HEK293 (cell line): ENCODE measurements at regions not wholly inside any gene's neighbourhood (a gene's known extent, or its start where the extent isn't known, plus 50 kb on each side); places are given as distances from the start of the nearest gene placed in this dataset.

ENCODE experiments used
- CTCF ChIA-PET: fragments of 350-600 bp; formaldehyde crosslinking; extraction: SDS; loops from one replicate; lab custom pipeline; 2021; ENCODE audit warnings: antibody characterized with exemption; lab: Yijun Ruan, JAX
- POLR2A ChIA-PET: fragments of 300-600 bp; formaldehyde crosslinking; extraction: SDS; loops from one replicate; lab custom pipeline; 2020; ENCODE audit warnings: antibody characterized with exemption, inconsistent platforms; lab: Yijun Ruan, JAX
- H3K27ac ChIP-seq: fragments of 200-500 bp; sonication (Bioruptor generic); 2 replicates; pipeline ENCODE4 v1.5.1; 2014; ENCODE audit warnings: low read depth, low read length, control low read depth, inconsistent platforms; ENCODE audit errors: extremely low read depth
- H3K36me3 ChIP-seq, 2 experiments: fragments of 200-500 bp in 1 of 2; sonication (Bioruptor generic) in 1 of 2; 1 replicate in 1 of 2; 2 replicates in 1 of 2; pipeline ENCODE4 v1.5.1; 2014 to 2017; ENCODE audit warnings: inconsistent platforms in 2 of 2, low read length in 2 of 2; ENCODE audit not compliant: control insufficient read depth in 2 of 2, insufficient read depth in 1 of 2
- H3K4me1 ChIP-seq: fragments of 200-500 bp; sonication (Bioruptor generic); 2 replicates; pipeline ENCODE4 v1.5.1; 2014; ENCODE audit warnings: mild to moderate bottlenecking, low read length, inconsistent platforms; ENCODE audit not compliant: control insufficient read depth, insufficient read depth
- H3K4me3 ChIP-seq: 2 replicates; pipeline ENCODE4 v1.5.1; 2011; ENCODE audit warnings: low read depth, mild to moderate bottlenecking, control low read depth, low read length, moderate library complexity
- H3K9me3 ChIP-seq: fragments of 200-500 bp; sonication (Bioruptor generic); 2 replicates; pipeline ENCODE4 v1.5.1; 2014; ENCODE audit warnings: low read depth, low read length, inconsistent platforms; ENCODE audit not compliant: control insufficient read depth, insufficient read depth
- EGR2 ChIP-seq: fragments of 450-650 bp; formaldehyde crosslinking; IDR thresholded peaks from 2 replicates; pipeline ENCODE4 v1.5.1; 2016; ENCODE audit warnings: low read depth, missing biosample characterization, missing genetic modification characterization
- FEZF1 ChIP-seq: fragments of 450-650 bp; formaldehyde crosslinking; IDR thresholded peaks from 2 replicates; pipeline ENCODE4 v1.5.1; 2016; ENCODE audit warnings: missing biosample characterization, missing genetic modification characterization
- IKZF3 ChIP-seq: fragments of 450-650 bp; IDR thresholded peaks from 2 replicates; pipeline ENCODE4 v1.5.0; 2018; ENCODE audit warnings: missing biosample characterization, mild to moderate bottlenecking, missing genetic modification characterization, moderate library complexity
- KLF16 ChIP-seq: fragments of 450-650 bp; formaldehyde crosslinking; IDR thresholded peaks from 2 replicates; pipeline ENCODE4 v1.5.1; 2017; ENCODE audit warnings: missing biosample characterization, missing genetic modification characterization
- OVOL3 ChIP-seq: fragments of 450-650 bp; formaldehyde crosslinking; IDR thresholded peaks from 2 replicates; pipeline ENCODE4 v1.5.1; 2016; ENCODE audit warnings: missing biosample characterization, missing genetic modification characterization
- ZBTB8A ChIP-seq: fragments of 450-650 bp; formaldehyde crosslinking; IDR thresholded peaks from 2 replicates; pipeline ENCODE4 v1.5.1; 2016; ENCODE audit warnings: missing biosample characterization, missing genetic modification characterization
- ZNF174 ChIP-seq: fragments of 450-650 bp; formaldehyde crosslinking; IDR thresholded peaks from 2 replicates; pipeline ENCODE4 v1.5.0; 2017; ENCODE audit warnings: missing biosample characterization, mild to moderate bottlenecking, missing genetic modification characterization
- ZNF221 ChIP-seq: fragments of 450-650 bp; formaldehyde crosslinking; IDR thresholded peaks from 2 replicates; pipeline ENCODE4 v1.5.1; 2017; ENCODE audit warnings: missing biosample characterization, missing genetic modification characterization, borderline replicate concordance
- ZNF239 ChIP-seq: fragments of 450-650 bp; formaldehyde crosslinking; IDR thresholded peaks from 2 replicates; pipeline ENCODE4 v1.5.1; 2016; ENCODE audit warnings: missing biosample characterization, missing genetic modification characterization
- ZNF404 ChIP-seq: fragments of 450-650 bp; formaldehyde crosslinking; IDR thresholded peaks from 2 replicates; pipeline ENCODE4 v1.5.1; 2017; ENCODE audit warnings: missing biosample characterization, missing genetic modification characterization
- ZNF548 ChIP-seq: fragments of 450-650 bp; formaldehyde crosslinking; IDR thresholded peaks from 2 replicates; pipeline ENCODE4 v1.5.1; 2016; ENCODE audit warnings: missing biosample characterization, missing genetic modification characterization
- ZNF549 ChIP-seq: fragments of 450-650 bp; IDR thresholded peaks from 2 replicates; pipeline ENCODE4 v1.5.1; 2018; ENCODE audit warnings: missing biosample characterization, missing genetic modification characterization, mild to moderate bottlenecking, inconsistent platforms, moderate library complexity
- ZNF610 ChIP-seq: fragments of 450-650 bp; formaldehyde crosslinking; IDR thresholded peaks from 2 replicates; pipeline ENCODE4 v1.5.1; 2016; ENCODE audit warnings: missing biosample characterization, missing genetic modification characterization, borderline replicate concordance
- ZNF660 ChIP-seq: fragments of 450-650 bp; IDR thresholded peaks from 2 replicates; pipeline ENCODE4 v1.5.1; 2018; ENCODE audit warnings: missing biosample characterization, mild to moderate bottlenecking, missing genetic modification characterization
- ZNF837 ChIP-seq: fragments of 450-650 bp; formaldehyde crosslinking; IDR thresholded peaks from 2 replicates; pipeline ENCODE4 v1.5.1; 2016; ENCODE audit warnings: missing biosample characterization, missing genetic modification characterization
- ZSCAN16 ChIP-seq: fragments of 450-650 bp; formaldehyde crosslinking; IDR thresholded peaks from 2 replicates; pipeline ENCODE4 v1.5.1; 2016; ENCODE audit warnings: missing biosample characterization, missing genetic modification characterization
- ZSCAN30 ChIP-seq: fragments of 450-650 bp; IDR thresholded peaks from 2 replicates; pipeline ENCODE4 v1.5.1; 2018; ENCODE audit warnings: missing biosample characterization, mild to moderate bottlenecking, missing genetic modification characterization, moderate library complexity
- TF ChIP-seq, protein P1 (sequence below): fragments of 450-650 bp; formaldehyde crosslinking; IDR thresholded peaks from 2 replicates; pipeline ENCODE4 v1.5.1; 2016; ENCODE audit warnings: missing biosample characterization, missing genetic modification characterization
- TF ChIP-seq, protein P2 (sequence below): fragments of 450-650 bp; IDR thresholded peaks from 2 replicates; pipeline ENCODE4 v1.5.1; 2018; ENCODE audit warnings: missing biosample characterization, mild to moderate bottlenecking, missing genetic modification characterization

DNA sequence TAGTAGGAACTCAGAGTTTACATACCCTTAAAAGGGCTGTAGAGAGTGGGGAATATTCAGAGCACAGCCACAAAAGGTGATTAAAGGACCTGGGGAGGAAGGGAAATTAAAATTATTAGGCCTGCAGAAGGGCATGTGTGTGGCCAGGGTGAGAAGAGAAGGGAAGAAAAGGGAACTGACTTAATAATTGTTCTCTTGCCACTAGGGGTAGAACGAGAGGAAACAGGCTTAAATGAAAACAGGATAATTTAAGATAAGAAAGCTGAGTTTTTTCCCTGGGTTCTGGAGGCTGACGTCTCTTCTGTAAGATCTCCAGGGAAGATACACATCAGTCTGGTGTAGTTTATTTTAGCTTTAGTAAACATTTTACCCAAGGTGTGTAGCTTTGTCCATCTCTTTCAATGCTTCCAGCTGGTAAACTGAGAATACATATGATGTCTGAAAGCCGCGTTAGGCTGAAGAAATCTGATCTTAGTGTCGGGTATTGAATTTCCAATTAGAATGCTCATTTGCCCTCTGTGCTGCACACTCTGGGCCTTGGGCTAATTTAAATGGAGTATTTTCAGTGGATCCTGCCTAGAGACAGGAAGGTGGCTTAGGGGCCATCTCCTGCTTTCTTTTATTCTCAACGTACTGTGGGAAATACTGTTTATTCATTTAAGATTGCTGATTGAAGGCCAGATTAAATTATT is 416.8 kb downstream of the TMEM38B start:
- Histone ChIP-seq H3K9me3 (no peaks in the 10 kb centered on the region), H3K4me3 (no peak overlapping the region), H3K4me1 (no peaks in the 10 kb centered on the region), H3K36me3 (no peaks in the 10 kb centered on the region), H3K27ac (no peak overlapping the region)
- CTCF ChIA-PET = interaction anchor here (0.6 to 1.9 kb wide), 3 partner anchors 9 to 374 kb away, joined by 3 to 6 read pairs (median 4); no protein-coding TSS in a partner anchor
- POLR2A ChIA-PET = no interaction called here
- TF ChIP-seq ZNF660 (tag by site-specific recombination) (no peak), FEZF1 (peak; percentile 68)

DNA sequence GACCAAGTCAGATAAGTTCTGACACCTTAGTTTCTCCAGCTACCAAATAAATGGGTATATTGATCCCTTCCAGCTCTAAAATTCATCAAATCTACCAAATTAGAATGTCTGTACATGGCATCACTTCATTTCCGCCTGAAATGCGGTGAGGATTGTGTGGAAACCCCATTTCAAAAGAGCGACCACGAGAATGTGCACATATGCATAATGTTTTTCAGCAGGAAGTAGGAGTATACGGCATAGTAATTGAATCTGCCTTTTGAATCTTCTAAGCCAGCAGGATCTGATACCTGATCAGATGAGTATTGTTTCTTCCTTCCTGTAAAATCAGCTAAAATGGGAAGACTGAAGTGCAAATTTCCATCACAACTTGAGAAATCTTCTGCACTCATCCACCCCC is 418.6 kb downstream of the TMEM38B start:
- CTCF ChIA-PET = interaction anchor here (1.1 to 1.3 kb wide), 2 partner anchors 31 to 1059 kb away, joined by 3 read pairs; no protein-coding TSS in a partner anchor
- Histone ChIP-seq H3K36me3 (no peaks in the 10 kb centered on the region), H3K9me3 (no peaks in the 10 kb centered on the region), H3K27ac (no peak overlapping the region), H3K4me1 (no peaks in the 10 kb centered on the region), H3K4me3 (no peak overlapping the region)
- POLR2A ChIA-PET = no interaction called here
- no peak for TF ChIP-seq KLF16 (tag by site-specific recombination)
- TF ChIP-seq OVOL3 (tag by site-specific recombination) = no peak
- no peak for TF ChIP-seq ZSCAN30
- TF ChIP-seq ZNF548 (tag by site-specific recombination) = no peak
- no peak for TF ChIP-seq ZNF221 (tag by site-specific recombination)
- TF ChIP-seq, protein P1, sequence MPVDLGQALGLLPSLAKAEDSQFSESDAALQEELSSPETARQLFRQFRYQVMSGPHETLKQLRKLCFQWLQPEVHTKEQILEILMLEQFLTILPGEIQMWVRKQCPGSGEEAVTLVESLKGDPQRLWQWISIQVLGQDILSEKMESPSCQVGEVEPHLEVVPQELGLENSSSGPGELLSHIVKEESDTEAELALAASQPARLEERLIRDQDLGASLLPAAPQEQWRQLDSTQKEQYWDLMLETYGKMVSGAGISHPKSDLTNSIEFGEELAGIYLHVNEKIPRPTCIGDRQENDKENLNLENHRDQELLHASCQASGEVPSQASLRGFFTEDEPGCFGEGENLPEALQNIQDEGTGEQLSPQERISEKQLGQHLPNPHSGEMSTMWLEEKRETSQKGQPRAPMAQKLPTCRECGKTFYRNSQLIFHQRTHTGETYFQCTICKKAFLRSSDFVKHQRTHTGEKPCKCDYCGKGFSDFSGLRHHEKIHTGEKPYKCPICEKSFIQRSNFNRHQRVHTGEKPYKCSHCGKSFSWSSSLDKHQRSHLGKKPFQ = no peak
- no peak for TF ChIP-seq ZBTB8A (tag by site-specific recombination)
- no peak for TF ChIP-seq ZNF610 (tag by site-specific recombination)
- TF ChIP-seq, protein P2, sequence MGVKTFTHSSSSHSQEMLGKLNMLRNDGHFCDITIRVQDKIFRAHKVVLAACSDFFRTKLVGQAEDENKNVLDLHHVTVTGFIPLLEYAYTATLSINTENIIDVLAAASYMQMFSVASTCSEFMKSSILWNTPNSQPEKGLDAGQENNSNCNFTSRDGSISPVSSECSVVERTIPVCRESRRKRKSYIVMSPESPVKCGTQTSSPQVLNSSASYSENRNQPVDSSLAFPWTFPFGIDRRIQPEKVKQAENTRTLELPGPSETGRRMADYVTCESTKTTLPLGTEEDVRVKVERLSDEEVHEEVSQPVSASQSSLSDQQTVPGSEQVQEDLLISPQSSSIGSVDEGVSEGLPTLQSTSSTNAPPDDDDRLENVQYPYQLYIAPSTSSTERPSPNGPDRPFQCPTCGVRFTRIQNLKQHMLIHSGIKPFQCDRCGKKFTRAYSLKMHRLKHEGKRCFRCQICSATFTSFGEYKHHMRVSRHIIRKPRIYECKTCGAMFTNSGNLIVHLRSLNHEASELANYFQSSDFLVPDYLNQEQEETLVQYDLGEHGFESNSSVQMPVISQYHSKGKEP (tag by site-specific recombination) = no peak
- no peak for TF ChIP-seq ZNF174
- no peak for TF ChIP-seq IKZF3
- no peak for TF ChIP-seq ZNF549 (tag by site-specific recombination)
- TF ChIP-seq ZNF404 (tag by site-specific recombination) = no peak
- TF ChIP-seq ZNF239 (tag by site-specific recombination) = no peak
- TF ChIP-seq ZSCAN16 (tag by site-specific recombination) = no peak
- TF ChIP-seq ZNF837 = no peak

DNA sequence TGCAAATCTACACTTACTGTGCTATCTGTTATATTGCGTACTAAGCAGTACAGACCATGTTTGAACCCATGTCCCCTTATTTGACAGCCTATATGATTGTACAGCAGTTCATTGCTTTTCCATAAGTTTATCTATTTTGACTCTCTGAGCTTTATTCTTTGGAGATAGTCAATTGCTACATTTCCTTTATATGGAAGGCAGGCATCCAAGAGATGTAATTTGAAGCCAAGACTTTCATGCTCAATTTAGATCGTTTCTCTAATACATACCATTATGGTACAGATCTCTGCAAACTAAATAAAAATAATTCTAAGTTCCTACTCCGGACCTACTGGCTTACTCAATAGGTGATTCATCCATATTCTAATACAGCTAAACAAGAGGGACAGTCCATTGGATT is 424.8 kb downstream of the TMEM38B start:
- no peaks in the 10 kb centered on the region for H3K9me3 ChIP-seq
- H3K27ac ChIP-seq = no peak overlapping the region
- ChIA-PET POLR2A (no interaction called here), CTCF (no interaction called here)
- H3K4me1 ChIP-seq = no peaks in the 10 kb centered on the region
- no peak overlapping the region for H3K4me3 ChIP-seq
- no peaks in the 10 kb centered on the region for H3K36me3 ChIP-seq
- no peak for TF ChIP-seq EGR2 (tag by site-specific recombination)
